ENCODE measurements at regions not wholly inside any gene's neighbourhood (a gene's known extent, or its start where the extent isn't known, plus 50 kb on each side); places are given as distances from the start of the nearest gene placed in this dataset.

GRCh38 chr11:104583857-104584256 is 314.4 kb downstream of the CASP12 start:
- Histone ChIP-seq H3F3A (ENCODE audit: low read depth) (no peaks in the 10 kb centered on the region), H3K4me2 (ENCODE audit: low read depth, low read length, poor library complexity, severe bottlenecking) (no peak overlapping the region), H3K4me1 (ENCODE audit: insufficient read depth, low read length, poor library complexity, severe bottlenecking) (no peaks in the 10 kb centered on the region), H3K27me3 (ENCODE audit: insufficient read depth, low read length, poor library complexity, severe bottlenecking) (no peaks in the 10 kb centered on the region), H3K9me3 (ENCODE audit: insufficient read depth, low read depth, low read length) (no peaks in the 10 kb centered on the region), H2AFZ (ENCODE audit: low read length) (no peak overlapping the region), H4K20me1 (ENCODE audit: insufficient read depth, low read length, poor library complexity, severe bottlenecking) (no peaks in the 10 kb centered on the region), H3K4me3 (ENCODE audit: low read length, poor library complexity, severe bottlenecking) (no peak overlapping the region), H3K36me3 (ENCODE audit: insufficient read depth, low read length) (no peaks in the 10 kb centered on the region), H3K9me2 (replicated peaks; ENCODE audit: low read depth, low read length) (no peaks in the 10 kb centered on the region), H3K79me2 (ENCODE audit: insufficient read depth, low read length) (no peaks in the 10 kb centered on the region), H3K9ac (ENCODE audit: low read depth, low read length, poor library complexity, severe bottlenecking) (no peak overlapping the region)
- TF ChIP-seq EZH2phosphoT487 (IDR thresholded peaks at IDR 0.05; ENCODE audit: borderline replicate concordance), result no peak
- no peak for TF ChIP-seq CTCF (conservative IDR thresholded peaks at IDR 0.05; ENCODE audit: low read length)

- no peaks in the 10 kb centered on the region for H3K36me3 ChIP-seq (ENCODE audit: insufficient read depth, low read length)
- H4K20me1 ChIP-seq (ENCODE audit: insufficient read depth, low read length, poor library complexity, severe bottlenecking), result no peaks in the 10 kb centered on the region
- no peaks in the 10 kb centered on the region for H3K4me1 ChIP-seq (ENCODE audit: insufficient read depth, low read length, poor library complexity, severe bottlenecking)
- H3K9ac ChIP-seq (ENCODE audit: low read depth, low read length, poor library complexity, severe bottlenecking), result no peak overlapping the region
- H3K27me3 ChIP-seq (ENCODE audit: insufficient read depth, low read length, poor library complexity, severe bottlenecking), result no peaks in the 10 kb centered on the region
- H3K4me2 ChIP-seq (ENCODE audit: low read depth, low read length, poor library complexity, severe bottlenecking), result no peak overlapping the region
- no peaks in the 10 kb centered on the region for H3K9me2 ChIP-seq (replicated peaks; ENCODE audit: low read depth, low read length)
- TF ChIP-seq EZH2phosphoT487 (IDR thresholded peaks at IDR 0.05; ENCODE audit: borderline replicate concordance), result no peak
- TF ChIP-seq CTCF (conservative IDR thresholded peaks at IDR 0.05; ENCODE audit: low read length), result no peak
- no peak overlapping the region for H2AFZ ChIP-seq (ENCODE audit: low read length)
- H3F3A ChIP-seq (ENCODE audit: low read depth), result no peaks in the 10 kb centered on the region
- H3K4me3 ChIP-seq (ENCODE audit: low read length, poor library complexity, severe bottlenecking), result no peak overlapping the region
- no peaks in the 10 kb centered on the region for H3K79me2 ChIP-seq (ENCODE audit: insufficient read depth, low read length)
- no peaks in the 10 kb centered on the region for H3K9me3 ChIP-seq (ENCODE audit: insufficient read depth, low read depth, low read length)
Measured at GRCh38 chr11:104582431-104582830, 315.8 kb downstream of the CASP12 start.

GRCh38 chr11:104581246-104581980 is 316.8 kb downstream of the CASP12 start:
- Histone ChIP-seq H3K36me3 (ENCODE audit: insufficient read depth, low read length) (no peaks in the 10 kb centered on the region), H3K79me2 (ENCODE audit: insufficient read depth, low read length) (no peaks in the 10 kb centered on the region), H3K4me3 (ENCODE audit: low read length, poor library complexity, severe bottlenecking) (no peak overlapping the region), H3K9me3 (ENCODE audit: insufficient read depth, low read depth, low read length) (no peaks in the 10 kb centered on the region), H3K27me3 (ENCODE audit: insufficient read depth, low read length, poor library complexity, severe bottlenecking) (no peaks in the 10 kb centered on the region), H3K9me2 (replicated peaks; ENCODE audit: low read depth, low read length) (no peaks in the 10 kb centered on the region), H4K20me1 (ENCODE audit: insufficient read depth, low read length, poor library complexity, severe bottlenecking) (no peaks in the 10 kb centered on the region), H3K9ac (ENCODE audit: low read depth, low read length, poor library complexity, severe bottlenecking) (no peak overlapping the region), H3K4me1 (ENCODE audit: insufficient read depth, low read length, poor library complexity, severe bottlenecking) (no peaks in the 10 kb centered on the region), H2AFZ (ENCODE audit: low read length) (no peak overlapping the region), H3F3A (ENCODE audit: low read depth) (no peaks in the 10 kb centered on the region), H3K4me2 (ENCODE audit: low read depth, low read length, poor library complexity, severe bottlenecking) (no peak overlapping the region)
- TF ChIP-seq CTCF (conservative IDR thresholded peaks at IDR 0.05; ENCODE audit: low read length), result no peak

Measured in Loucy (cell line).